ENCODE measurements at regions not wholly inside any gene's neighbourhood (a gene's known extent, or its start where the extent isn't known, plus 50 kb on each side); places are given as distances from the start of the nearest gene placed in this dataset.

DNA sequence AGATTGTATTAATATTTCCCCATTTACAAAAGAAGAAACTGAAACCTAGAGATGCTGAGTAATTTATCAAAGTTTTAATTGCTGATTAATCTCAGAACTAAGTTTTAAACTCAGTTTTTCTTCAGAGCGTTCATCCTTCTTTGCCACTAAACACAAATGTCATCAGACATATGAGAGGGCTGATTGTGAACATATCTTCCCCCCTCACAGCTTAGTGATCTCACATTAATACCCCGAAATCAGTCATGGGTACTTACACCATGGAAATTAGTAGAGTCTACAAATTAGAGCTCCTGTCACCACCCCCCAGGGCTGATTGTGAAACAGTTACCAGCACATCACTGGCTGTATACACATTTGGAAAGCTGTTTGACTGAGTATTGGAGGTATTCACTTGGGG lies 189.3 kb upstream of the SGO1 start:
- TF ChIP-seq, protein P1, sequence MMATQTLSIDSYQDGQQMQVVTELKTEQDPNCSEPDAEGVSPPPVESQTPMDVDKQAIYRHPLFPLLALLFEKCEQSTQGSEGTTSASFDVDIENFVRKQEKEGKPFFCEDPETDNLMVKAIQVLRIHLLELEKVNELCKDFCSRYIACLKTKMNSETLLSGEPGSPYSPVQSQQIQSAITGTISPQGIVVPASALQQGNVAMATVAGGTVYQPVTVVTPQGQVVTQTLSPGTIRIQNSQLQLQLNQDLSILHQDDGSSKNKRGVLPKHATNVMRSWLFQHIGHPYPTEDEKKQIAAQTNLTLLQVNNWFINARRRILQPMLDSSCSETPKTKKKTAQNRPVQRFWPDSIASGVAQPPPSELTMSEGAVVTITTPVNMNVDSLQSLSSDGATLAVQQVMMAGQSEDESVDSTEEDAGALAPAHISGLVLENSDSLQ (IDR thresholded peaks at IDR 0.05): no peak
- TF ChIP-seq FOXA1 (IDR thresholded peaks at IDR 0.05) (no peak), FOXM1 (IDR thresholded peaks at IDR 0.05; ENCODE audit: borderline replicate concordance) (no peak), FOXK2 (IDR thresholded peaks at IDR 0.05) (no peak), TARDBP (IDR thresholded peaks at IDR 0.05) (no peak), ARNT (IDR thresholded peaks at IDR 0.05) (no peak), L3MBTL2 (conservative IDR thresholded peaks at IDR 0.05) (no peak), SP1 (IDR thresholded peaks at IDR 0.05) (no peak)

Data from HEK293T (cell line).